HG03097 (cell line): ENCODE measurements at regions not wholly inside any gene's neighbourhood (a gene's known extent, or its start where the extent isn't known, plus 50 kb on each side); places are given as distances from the start of the nearest gene placed in this dataset.
A peak's percentile ranks its signal among the peaks of the same experiment; 100 is the strongest.
"Not testable (repeated sequence)": the region's sequence is repeated elsewhere in the genome, so short reads cannot be mapped to it uniquely, and the experiment has no call there.

ENCODE experiments used
- ATAC-seq: cut with Tn5 transposase; IDR thresholded peaks from one replicate; pipeline ENCODE4 v1.9.1; 2021; ENCODE audit not compliant: unreplicated experiment, low FRiP score

DNA sequence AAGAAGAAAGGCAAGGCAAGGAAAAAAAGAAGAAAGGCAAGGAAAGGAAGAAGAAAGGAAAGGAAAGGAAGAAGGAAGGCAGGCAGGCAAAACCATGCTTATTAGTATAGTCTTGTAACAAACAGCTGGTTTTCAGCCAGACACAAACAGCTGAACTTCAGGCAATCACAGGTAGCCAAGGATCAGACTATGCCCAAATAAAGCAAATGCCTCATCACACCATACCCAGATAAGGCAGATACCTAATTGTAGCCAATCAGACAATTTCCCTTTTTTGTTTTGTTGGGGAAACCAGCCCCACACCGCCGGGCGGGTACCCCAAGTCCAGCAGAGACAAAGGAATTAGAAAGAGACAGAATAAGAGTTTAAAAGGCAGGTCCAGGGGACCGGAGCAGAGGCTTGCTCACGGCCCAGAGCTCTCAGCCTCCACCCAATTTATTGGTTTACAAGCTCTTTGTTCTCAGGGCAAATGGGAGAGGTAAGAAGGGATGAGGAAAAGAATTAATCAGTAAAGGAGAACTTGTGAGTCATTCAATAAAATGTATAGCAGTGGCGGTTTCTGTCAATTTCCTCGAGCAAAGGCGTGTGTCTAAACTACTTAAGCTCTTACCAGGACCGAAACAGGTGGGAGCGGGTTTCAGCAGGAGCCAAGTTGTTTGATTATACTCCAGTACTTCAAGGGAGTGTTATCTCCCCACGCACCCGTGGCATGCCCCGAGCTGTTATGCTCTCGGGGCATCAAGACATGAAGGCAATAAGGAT, 886.8 kb downstream of the KCNT2 start:
- ATAC-seq = no peak

DNA sequence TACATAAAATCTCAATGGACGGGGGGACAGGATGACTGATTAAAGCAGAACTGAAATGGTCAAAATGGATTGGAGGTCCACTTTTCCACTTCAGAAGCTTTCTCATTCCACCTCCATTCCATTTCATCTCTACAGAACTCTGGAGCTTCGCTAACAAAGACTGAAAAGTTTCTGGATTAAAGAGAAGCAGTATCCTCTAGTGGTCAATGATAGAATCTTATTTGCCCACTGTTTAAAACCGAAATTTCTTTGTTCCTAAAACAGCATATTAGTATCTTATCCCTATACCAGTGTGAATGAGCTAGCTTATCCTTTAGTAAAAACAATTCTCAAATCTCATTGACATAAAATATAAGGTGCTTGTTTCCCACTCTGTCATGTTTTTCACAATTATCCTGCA, 890.6 kb downstream of the KCNT2 start:
- no peak for ATAC-seq

DNA sequence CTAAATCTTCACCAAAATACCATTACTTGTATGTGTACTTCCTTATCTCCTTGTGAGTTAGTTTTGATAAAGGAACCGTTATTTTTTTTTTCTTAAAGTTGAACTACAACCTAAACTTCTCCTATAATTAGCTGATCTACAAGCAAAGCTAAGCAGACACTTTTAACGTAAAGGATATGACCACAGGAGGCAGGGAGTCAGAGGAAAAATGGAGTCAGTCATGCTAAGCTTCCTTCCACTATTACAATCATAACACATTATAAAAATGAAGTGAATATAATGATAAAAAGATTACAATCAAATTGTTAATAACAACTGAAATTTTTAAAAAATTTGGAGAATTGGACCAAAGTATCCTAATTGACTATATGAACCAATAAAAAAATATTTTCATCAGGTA, 892.6 kb downstream of the KCNT2 start:
- no peak for ATAC-seq

DNA sequence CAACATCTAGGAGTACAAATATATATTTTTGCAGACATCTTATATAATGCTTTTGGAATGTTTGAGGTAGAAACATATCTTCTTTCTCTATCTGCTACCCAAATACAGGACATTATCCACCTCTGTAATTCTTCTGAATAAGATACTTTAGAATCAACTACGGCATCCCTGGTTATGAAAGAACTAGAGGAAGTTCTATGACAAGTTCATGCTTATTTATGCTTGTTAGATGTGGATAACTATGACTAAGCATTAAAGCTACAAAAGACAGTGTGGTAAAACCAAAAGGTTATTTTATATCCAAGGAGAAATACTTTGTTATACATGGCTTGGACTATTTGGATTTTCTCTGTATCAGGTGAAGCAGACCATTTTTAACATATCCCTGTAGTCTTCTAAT, 894.0 kb downstream of the KCNT2 start:
- ATAC-seq = no peak

DNA sequence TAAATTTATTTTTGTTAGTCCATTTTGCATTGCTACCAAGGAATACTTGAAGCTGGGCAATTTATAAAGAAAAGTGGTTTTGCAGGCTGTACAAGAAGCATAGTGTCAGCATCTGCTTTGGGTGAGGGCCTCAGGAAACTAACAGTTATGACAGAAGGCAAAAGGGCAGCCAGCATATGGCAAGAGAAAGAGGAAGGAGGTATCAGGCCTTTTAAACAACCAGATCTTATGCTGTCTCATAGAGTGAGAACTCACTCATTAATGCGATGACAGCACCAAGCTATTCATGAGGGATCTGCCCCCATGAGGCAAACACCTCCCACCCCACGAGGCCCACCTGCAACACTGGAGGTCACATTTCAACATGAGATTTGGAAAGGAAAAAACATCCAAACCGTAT, 898.4 kb downstream of the KCNT2 start:
- no peak for ATAC-seq

DNA sequence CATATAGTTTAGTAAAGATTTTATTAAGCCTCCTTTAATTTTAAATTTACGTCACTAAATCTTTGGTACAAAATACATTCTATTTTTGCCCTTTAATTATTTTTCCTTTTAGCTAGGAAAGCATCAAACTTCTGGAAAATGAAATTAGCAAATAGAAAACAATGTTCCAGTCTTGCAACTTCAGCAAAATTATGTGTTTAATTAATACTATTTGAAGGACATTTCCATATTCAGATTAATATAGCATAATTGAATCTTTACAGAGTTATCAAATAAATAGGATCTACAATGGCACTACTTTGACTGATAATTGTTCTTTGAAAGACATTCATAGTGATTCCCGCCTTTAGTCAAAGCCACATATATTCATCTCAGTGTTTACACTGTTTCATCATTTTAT, 904.2 kb downstream of the KCNT2 start:
- ATAC-seq = no peak

DNA sequence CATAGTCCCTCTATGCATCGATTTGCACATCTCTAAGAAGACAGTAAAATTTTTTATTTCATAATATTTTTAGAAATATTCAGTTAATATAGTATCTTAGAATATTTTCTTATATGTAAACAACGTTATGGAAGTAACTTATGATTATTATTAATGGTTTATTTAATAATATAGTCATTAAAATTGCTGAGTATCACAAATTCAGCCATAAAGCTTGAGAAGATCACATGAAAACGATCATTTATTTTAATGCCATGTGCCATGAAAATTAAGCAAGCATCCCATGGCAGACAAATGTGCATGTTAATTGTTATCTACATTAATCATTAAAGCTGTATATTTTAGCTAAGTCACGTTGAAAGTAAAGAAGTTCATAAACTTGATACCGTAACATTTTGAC, 907.1 kb downstream of the KCNT2 start:
- ATAC-seq = no peak

DNA sequence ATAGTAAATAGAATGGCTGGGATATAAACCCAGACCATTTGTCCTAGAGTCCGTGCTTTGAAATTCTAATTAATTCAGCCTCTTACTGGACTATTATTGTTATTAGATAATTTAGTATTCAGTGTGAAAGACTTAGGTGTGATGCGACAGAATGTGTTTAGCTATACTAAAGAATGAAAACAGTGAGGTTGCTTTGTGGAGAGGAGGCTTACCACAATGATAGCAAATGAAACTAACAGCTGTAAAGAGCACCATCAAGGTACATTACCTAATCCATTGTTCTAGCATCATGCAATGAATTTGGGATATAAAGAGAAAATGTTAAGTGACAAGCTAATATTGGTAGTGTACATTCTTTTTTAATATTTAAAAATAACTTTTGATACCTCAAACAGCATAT, 911.1 kb downstream of the KCNT2 start:
- peak; percentile 98 for ATAC-seq

DNA sequence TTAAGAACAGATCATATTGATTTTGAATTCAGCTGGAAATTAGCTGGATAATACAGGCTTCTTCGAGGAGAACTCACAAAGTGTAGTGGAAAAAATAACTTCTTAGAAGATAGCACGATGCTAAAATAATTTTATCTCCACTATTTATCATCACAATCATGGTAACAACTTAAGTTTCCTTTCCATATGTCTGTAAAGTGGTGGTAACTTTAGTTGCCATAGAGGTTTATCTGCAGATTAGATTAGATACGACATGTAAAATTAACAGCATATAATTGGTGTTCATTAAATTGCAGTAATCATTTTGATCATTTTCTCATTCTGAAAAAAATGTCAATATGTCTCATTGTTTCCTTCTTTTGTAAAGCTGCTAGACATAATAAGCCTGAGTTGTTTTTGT, 921.5 kb downstream of the KCNT2 start:
- no peak for ATAC-seq

DNA sequence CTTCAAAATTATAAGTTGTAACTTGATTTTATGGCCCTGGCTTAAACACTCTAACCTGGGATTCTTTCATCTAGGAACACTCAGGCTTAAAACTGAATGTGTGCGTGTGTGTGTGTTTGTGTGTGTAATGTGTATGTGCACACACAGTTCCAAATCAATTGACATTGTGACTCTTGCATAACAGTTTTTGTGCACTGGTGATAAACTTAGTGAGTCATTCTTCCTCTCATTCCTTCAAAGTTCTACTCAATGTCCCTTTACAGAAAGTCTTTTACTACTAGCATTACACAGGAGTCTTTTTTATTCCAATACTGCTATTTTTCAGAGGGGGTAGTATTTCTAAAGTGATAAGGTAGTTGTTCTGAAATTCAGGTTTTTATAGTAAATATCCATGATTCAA, 943.6 kb downstream of the KCNT2 start:
- no peak for ATAC-seq

DNA sequence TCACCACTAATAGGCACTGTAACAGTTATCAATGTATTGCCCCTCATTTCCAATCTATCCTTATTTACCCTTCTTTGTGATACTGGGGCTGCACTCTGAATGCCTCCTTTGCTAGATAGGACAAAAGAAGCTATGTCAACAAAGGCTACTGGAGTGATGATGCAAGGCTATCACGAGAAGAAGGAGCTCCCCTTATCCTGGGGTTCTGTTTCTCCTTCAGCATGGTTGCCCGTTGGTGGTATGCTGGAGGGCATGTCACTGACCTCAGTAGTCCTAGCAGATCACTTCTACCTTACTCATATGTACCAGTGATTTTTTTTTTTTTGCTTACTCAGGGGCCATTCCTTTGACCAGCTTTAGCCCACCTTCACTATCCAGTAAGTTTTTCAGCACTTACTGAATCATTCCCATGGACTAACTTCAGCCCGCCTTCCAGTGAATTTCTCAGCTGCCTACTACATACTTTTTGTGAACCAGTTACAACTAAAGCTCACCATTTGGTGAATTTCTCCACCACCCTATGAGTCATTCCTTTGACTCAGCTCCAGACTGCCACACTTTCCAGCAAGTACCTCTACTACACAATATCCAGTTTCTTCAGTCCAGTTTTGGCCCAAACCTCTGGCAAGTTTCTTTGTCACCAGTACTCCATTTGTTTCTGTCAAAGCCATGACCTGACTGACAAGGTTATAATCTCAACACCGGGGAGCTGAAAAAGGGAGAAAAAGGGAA, 944.5 kb downstream of the KCNT2 start:
- ATAC-seq = no peak

DNA sequence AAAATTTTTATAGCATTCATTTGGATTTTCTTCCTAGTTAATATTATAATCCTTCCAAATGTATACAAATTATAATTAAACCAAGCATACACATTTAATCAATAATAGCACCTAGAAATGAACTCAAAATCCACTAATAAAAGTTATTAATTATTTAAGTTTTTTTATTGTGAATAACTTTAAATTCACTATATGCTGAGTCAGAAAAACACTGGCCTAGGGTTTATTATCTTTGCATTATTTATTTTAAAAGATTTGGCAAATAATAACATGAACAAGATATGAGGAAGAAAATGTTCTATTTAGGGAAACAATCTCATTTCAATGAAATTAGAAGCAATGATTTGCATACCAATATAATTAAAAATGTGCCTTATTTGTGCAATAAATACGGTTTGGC, 951.5 kb downstream of the KCNT2 start:
- no peak for ATAC-seq

DNA sequence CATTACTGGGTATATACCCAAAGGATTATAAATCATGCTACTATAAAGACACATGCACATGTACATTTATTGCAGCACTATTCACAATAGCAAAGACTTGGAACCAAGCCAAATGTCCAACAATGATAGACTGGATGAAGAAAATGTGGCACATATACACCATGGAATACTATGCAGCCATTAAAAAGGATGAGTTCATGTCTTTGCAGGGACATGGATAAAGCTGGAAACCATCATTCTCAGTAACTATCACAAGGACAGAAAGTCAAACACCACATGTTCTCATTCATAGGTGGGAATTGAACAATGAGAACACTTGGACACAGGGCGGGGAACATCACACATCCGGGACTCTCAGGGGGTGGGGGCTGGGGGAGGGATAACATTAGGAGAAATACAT, 959.4 kb downstream of the KCNT2 start:
- not testable (repeated sequence) for ATAC-seq

DNA sequence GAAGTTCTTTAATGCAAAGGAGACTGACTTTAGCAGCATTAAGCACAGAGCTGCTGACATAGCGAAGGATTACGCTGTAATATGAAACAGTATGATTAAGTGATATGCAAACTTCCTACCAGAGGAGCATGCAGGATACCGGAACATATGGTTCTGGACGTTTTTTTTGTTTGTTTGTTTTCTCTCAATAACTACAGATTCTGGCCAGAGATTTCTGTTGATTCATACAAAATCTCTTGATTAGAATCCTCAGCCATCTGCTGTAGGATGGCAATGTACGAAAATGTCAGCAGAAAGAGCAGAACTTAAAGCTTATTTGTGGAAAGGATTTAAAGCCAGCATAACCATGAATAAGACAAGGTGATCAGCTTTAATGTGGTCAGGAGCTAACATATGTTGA, 970.7 kb downstream of the KCNT2 start:
- ATAC-seq = no peak

DNA sequence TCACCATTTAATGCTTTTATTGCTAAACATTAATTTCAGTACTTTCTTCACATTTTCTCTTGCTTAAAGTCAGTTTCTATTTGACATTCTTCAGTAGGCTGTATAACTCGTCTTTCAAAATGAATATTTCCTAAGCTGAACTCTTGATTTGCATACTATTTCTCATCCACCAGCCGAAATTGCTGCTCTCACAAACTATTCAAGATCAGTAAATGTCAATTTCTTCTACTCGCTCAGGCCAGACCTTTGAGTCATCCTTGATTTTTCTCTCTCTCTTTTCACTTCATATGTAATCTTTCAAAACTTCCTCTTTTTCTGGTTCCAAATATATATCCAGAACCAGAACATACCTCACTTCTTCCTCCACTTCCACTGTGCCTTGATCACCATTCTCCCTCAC, 990.0 kb downstream of the KCNT2 start:
- ATAC-seq = no peak

DNA sequence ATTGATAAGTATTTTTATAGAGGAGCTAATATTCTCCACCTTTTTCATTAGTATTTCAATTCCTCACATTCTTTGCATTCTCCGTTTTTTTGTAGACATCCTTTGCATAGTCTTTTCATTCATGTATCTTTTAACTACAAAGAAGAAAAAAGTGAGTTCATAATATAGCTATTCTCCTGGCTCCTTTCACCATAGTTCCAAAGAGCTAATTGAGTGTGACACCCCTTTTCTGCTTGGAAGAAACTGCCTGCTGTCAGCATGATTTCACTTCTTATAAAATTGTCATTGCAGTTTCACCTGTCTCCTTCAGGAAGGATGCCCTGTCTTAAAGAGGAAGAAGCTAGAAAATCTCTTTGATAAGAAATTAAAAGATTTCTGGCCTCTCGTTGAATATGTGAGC, 991.1 kb downstream of the KCNT2 start:
- no peak for ATAC-seq

DNA sequence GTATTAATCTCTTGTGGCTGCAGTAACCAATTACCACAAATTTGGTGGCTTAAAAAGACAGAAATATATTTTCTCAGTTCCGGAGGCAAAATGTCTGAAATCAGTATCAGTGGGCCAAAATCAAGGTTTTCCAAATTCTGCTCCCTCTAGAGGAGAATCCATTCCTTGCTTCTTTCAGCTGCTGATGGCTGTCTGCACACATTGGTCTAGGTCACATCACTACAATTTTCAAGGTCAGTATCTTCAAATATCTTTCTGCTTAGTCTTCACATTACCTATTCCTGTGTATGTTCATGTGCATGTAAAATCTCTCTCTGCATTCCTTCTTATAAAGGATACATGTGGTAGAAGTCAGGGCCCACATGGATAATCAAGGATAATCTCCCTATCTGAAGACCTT, 999.4 kb downstream of the KCNT2 start:
- no peak for ATAC-seq

DNA sequence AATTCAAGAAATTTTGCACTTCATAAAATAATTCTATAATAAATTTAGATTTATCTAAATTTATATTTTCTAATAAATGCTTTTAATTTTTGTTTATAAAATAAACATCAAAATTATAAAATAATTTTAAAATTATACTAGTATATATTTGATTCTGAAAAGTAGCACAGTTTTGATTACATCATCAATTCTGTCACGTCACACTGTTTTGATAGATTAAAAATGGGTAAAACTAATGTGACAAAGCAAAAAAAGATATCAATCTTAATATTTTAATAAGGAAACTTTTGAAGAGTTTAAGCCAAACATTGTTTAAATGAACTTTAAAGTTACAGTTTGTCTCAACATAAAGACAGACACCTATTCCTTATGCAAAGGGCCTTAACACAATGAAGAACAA, 1001.8 kb downstream of the KCNT2 start:
- ATAC-seq = no peak

DNA sequence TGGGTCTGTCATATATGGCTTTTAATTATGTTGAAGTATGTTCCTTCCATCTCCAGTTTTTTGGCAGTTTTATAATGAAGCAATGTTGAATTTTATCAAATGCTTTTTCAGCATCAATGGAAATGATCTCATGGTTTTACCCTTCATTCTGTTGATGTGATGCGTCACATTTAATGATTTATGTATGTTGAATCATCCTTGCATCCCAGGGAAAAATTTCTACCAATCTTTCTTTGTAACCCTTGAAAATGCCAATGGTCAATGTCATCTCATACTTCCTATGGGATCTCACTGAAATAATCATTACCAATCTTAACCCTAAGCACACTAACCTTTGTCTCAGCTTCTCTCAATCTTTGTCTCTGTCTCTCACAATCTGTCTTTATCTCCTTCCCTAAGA, 1004.0 kb downstream of the KCNT2 start:
- ATAC-seq = no peak

DNA sequence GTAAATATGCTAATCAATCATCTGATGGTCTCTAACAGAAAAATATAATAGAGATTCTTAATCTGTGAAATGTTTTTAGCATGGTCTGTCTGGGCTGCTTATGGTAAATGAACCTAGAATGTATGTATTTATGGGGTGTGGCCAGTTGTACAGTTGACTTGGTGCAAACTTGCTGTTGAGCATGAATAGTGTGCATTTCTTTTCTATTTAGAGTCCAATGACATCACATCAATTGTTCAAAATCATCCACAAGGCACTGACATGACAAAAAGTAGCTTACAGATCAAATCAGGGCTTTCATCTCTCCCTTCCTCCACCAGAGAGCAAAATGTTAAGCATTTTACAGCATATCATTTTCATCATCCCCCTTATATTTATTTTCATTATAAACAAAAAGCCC, 1010.3 kb downstream of the KCNT2 start:
- ATAC-seq = no peak

DNA sequence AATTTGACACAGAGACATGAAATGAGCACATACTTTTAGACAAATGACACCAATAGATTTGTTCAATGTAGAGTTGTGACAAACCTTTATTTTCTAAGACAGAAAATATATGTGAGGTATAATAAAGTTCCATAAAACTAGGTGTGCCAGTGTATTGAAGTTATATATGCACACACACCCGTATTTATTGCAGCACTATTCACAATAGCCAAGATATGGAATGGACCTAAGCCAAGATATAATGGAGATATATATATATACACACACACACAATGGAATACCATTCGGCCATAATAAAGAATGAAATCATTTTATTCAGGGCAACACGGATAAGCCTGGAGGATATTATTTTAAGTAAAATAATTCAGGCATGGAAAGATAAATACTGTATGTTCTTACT, 1013.5 kb downstream of the KCNT2 start:
- no peak for ATAC-seq

DNA sequence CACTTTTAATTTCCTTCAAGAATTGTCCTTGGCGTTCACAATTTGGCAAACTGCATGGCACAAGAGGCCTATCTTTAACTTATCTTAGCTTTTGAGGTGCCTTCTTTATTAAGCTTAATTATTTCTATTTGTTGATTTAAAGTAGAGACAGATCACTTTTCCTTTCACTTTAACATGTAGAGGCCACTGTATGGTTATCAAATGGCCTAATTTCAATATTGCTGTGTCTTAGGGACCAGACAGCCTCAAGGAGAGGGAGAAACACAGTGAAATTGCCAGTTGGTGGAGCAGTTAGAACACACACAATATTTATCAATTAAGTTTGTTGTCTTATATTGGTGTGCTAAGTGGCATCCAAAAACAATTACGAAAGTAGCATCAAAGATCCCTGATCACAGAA, 1013.9 kb downstream of the KCNT2 start:
- ATAC-seq = no peak
